ENCODE measurements at regions not wholly inside any gene's neighbourhood (a gene's known extent, or its start where the extent isn't known, plus 50 kb on each side); places are given as distances from the start of the nearest gene placed in this dataset.

GRCh38 chr3:178310949-178311348 lies 225.3 kb upstream of the KCNMB2 start:
- TF ChIP-seq, protein P1, sequence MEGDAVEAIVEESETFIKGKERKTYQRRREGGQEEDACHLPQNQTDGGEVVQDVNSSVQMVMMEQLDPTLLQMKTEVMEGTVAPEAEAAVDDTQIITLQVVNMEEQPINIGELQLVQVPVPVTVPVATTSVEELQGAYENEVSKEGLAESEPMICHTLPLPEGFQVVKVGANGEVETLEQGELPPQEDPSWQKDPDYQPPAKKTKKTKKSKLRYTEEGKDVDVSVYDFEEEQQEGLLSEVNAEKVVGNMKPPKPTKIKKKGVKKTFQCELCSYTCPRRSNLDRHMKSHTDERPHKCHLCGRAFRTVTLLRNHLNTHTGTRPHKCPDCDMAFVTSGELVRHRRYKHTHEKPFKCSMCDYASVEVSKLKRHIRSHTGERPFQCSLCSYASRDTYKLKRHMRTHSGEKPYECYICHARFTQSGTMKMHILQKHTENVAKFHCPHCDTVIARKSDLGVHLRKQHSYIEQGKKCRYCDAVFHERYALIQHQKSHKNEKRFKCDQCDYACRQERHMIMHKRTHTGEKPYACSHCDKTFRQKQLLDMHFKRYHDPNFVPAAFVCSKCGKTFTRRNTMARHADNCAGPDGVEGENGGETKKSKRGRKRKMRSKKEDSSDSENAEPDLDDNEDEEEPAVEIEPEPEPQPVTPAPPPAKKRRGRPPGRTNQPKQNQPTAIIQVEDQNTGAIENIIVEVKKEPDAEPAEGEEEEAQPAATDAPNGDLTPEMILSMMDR (IDR thresholded peaks at IDR 0.05), result no peak
- no peak for TF ChIP-seq POLR2A (IDR thresholded peaks at IDR 0.05)
